ENCODE measurements at regions not wholly inside any gene's neighbourhood (a gene's known extent, or its start where the extent isn't known, plus 50 kb on each side); places are given as distances from the start of the nearest gene placed in this dataset.

DNA sequence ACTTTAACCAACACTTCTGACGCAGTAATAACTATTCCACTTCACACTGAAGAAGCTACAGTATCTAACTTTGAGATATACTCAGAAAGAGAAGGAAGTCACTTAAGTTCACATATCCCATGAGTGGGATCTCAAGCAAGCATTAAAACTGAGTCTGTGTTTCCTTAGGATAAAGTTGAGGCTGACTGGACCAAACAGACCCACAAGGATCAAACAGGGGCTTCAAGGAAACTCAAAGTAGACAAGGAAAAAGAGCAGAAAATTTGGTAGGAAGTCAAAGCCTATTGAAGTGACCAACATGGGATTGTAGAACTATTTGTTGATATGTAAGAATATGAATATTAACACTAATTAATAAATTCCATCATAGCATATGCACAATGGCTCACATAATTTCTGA, 294.9 kb downstream of the ADGB start:
- no peaks in the 10 kb centered on the region for H3K36me3 ChIP-seq (replicated peaks in 1 of 2; ENCODE audit: control insufficient read depth in 1 of 2, insufficient read depth in 2 of 2, low read length in 2 of 2)
- H3K27me3 ChIP-seq (ENCODE audit: control insufficient read depth in 2 of 2, insufficient read depth in 2 of 2, low read length in 2 of 2): no peaks in the 10 kb centered on the region
- no peak overlapping the region for H2AFZ ChIP-seq (ENCODE audit: insufficient read depth, low read depth, low read length, poor library complexity, severe bottlenecking)
- Mint-ChIP-seq H3K4me1 (peaks cover 30% of the 10 kb centered on the region), H3K27me3 (ENCODE audit: low read depth in 3 of 3) (peaks cover 0 to 2% (median 0%) of the 10 kb centered on the region in 3 donors), H3K27ac (peak overlapping the region in 2 of 7 donors; percentile 16 to 37), H3K9me3 (peaks cover 0 to 4% (median 0%) of the 10 kb centered on the region in 7 donors), H3K4me3 (no peak overlapping the region), H3K36me3 (peaks cover 3 to 8% of the 10 kb centered on the region in 2 donors)
- no peak for DNase-seq
- no CpG with 5 or more reads among the region's 1 CpG for WGBS (ENCODE audit: insufficient coverage)
- intact Hi-C loops (cut with micrococcal nuclease): no loop called here
- no peak overlapping the region for H3K9ac ChIP-seq (ENCODE audit: insufficient read depth, low read length, poor library complexity, severe bottlenecking)
- H4K20me1 ChIP-seq (ENCODE audit: insufficient read depth, low read length): no peaks in the 10 kb centered on the region
- no peak overlapping the region for H3K4me3 ChIP-seq (replicated peaks in 1 of 3; ENCODE audit: low read depth in 2 of 3, low read length in 3 of 3)
- no peak overlapping the region for H3K4me2 ChIP-seq (replicated peaks; ENCODE audit: extremely low read depth, low read length, poor library complexity, severe bottlenecking)
- peaks cover 16 to 29% of the 10 kb centered on the region in 2 donors for H3K4me1 ChIP-seq (ENCODE audit: control insufficient read depth in 1 of 2, insufficient read depth in 2 of 2, low read length in 2 of 2)
- TF ChIP-seq, protein P1, sequence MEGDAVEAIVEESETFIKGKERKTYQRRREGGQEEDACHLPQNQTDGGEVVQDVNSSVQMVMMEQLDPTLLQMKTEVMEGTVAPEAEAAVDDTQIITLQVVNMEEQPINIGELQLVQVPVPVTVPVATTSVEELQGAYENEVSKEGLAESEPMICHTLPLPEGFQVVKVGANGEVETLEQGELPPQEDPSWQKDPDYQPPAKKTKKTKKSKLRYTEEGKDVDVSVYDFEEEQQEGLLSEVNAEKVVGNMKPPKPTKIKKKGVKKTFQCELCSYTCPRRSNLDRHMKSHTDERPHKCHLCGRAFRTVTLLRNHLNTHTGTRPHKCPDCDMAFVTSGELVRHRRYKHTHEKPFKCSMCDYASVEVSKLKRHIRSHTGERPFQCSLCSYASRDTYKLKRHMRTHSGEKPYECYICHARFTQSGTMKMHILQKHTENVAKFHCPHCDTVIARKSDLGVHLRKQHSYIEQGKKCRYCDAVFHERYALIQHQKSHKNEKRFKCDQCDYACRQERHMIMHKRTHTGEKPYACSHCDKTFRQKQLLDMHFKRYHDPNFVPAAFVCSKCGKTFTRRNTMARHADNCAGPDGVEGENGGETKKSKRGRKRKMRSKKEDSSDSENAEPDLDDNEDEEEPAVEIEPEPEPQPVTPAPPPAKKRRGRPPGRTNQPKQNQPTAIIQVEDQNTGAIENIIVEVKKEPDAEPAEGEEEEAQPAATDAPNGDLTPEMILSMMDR (IDR thresholded peaks at IDR 0.05): no peak
- no peaks in the 10 kb centered on the region for H3K79me2 ChIP-seq (ENCODE audit: insufficient read depth, low read length)
- no peak overlapping the region for H3K27ac ChIP-seq (ENCODE audit: low read depth in 1 of 2, low read length in 2 of 2)
- H3K9me3 ChIP-seq (replicated peaks in 1 of 2; ENCODE audit: control insufficient read depth in 1 of 2, insufficient read depth in 1 of 2, low read length in 2 of 2): no peaks in the 10 kb centered on the region

DNA sequence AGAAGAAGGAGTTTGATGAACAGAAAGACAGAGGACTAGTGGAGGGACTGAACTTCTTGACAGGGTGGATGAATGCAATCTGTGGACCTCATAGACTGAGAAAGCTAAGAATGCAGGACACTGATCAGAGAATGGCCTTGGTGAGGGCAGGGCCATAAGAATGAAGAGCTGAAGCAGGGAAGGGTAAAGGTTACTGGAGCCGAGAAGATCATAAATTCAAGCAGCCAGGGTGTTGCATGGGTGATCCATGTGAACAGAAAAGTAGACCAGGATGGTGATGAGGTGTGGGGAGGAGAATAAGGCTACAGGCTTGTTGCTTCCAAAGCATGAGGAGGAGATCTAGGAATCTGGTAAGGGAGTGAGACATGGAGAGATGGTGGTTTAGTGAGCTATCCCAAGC, 295.9 kb downstream of the ADGB start:
- Histone ChIP-seq H3K9ac (ENCODE audit: insufficient read depth, low read length, poor library complexity, severe bottlenecking) (no peak overlapping the region), H3K27me3 (ENCODE audit: control insufficient read depth in 2 of 2, insufficient read depth in 2 of 2, low read length in 2 of 2) (no peaks in the 10 kb centered on the region), H4K20me1 (ENCODE audit: insufficient read depth, low read length) (no peaks in the 10 kb centered on the region), H3K4me2 (replicated peaks; ENCODE audit: extremely low read depth, low read length, poor library complexity, severe bottlenecking) (no peak overlapping the region), H3K36me3 (replicated peaks in 1 of 2; ENCODE audit: control insufficient read depth in 1 of 2, insufficient read depth in 2 of 2, low read length in 2 of 2) (no peaks in the 10 kb centered on the region), H3K9me3 (replicated peaks in 1 of 2; ENCODE audit: control insufficient read depth in 1 of 2, insufficient read depth in 1 of 2, low read length in 2 of 2) (no peaks in the 10 kb centered on the region), H3K4me3 (replicated peaks in 1 of 3; ENCODE audit: low read depth in 2 of 3, low read length in 3 of 3) (no peak overlapping the region), H3K4me1 (ENCODE audit: control insufficient read depth in 1 of 2, insufficient read depth in 2 of 2, low read length in 2 of 2) (peaks cover 16 to 29% of the 10 kb centered on the region in 2 donors), H3K27ac (ENCODE audit: low read depth in 1 of 2, low read length in 2 of 2) (no peak overlapping the region), H3K79me2 (ENCODE audit: insufficient read depth, low read length) (no peaks in the 10 kb centered on the region), H2AFZ (ENCODE audit: insufficient read depth, low read depth, low read length, poor library complexity, severe bottlenecking) (no peak overlapping the region)
- peaks cover 0 to 4% (median 0%) of the 10 kb centered on the region in 7 donors for H3K9me3 Mint-ChIP-seq
- H3K4me3 Mint-ChIP-seq: no peak overlapping the region
- peaks cover 31% of the 10 kb centered on the region for H3K4me1 Mint-ChIP-seq
- WGBS (ENCODE audit: insufficient coverage): 100% methylated on average over 1 of the region's 1 CpG
- no peak for DNase-seq
- H3K27me3 Mint-ChIP-seq (ENCODE audit: low read depth in 3 of 3): peaks cover 0 to 2% (median 0%) of the 10 kb centered on the region in 3 donors
- TF ChIP-seq, protein P1 (IDR thresholded peaks at IDR 0.05): no peak
- H3K27ac Mint-ChIP-seq: peak overlapping the region in 1 of 7 donors; percentile 27
- intact Hi-C loops (cut with micrococcal nuclease): no loop called here
- H3K36me3 Mint-ChIP-seq: peaks cover 0 to 3% of the 10 kb centered on the region in 2 donors
